Right cardiac atrium (tissue), 5 donors: ENCODE measurements at regions not wholly inside any gene's neighbourhood (a gene's known extent, or its start where the extent isn't known, plus 50 kb on each side); places are given as distances from the start of the nearest gene placed in this dataset.
"Not testable (repeated sequence)": the region's sequence is repeated elsewhere in the genome, so short reads cannot be mapped to it uniquely, and the experiment has no call there.

ENCODE experiments used
- ATAC-seq, 2 donors: fragments of 200-7000 bp; cut with Tn5 transposase; one replicate each; pipeline versions ENCODE4 v1.8.0 to v1.9.1; 2020; ENCODE audit warnings: moderate library complexity in 2 of 2, mild to moderate bottlenecking in 1 of 2
- DNase-seq, 3 donors: peaks; one replicate each; pipeline ENCODE4 v3.0.0-alpha.2; 2020
- H3K27ac ChIP-seq: one replicate; pipeline ENCODE4 v1.5.1; 2013; ENCODE audit warnings: mild to moderate bottlenecking, low read length, control low read depth, moderate library complexity
- H3K27me3 ChIP-seq: one replicate; pipeline ENCODE4 v1.6.1; 2013; ENCODE audit not compliant: control insufficient read depth, insufficient read depth
- H3K4me1 ChIP-seq: one replicate; pipeline ENCODE4 v1.6.1; 2013; ENCODE audit warnings: low read length; ENCODE audit not compliant: control insufficient read depth, insufficient read depth
- H3K4me3 ChIP-seq: one replicate; pipeline ENCODE4 v1.5.1; 2013; ENCODE audit warnings: low read length, control low read depth
- H3K9me3 ChIP-seq: one replicate; pipeline ENCODE4 v1.6.1; 2013; ENCODE audit warnings: low read length; ENCODE audit not compliant: control insufficient read depth
- WGBS: extraction: QIAGEN DNeasy Blood & Tissue Kit; methylation state at CpG from one replicate; pipeline ENCODE4 v1.1.7; 2013; 5-methylcytosine and 5-hydroxymethylcytosine counted together
- intact Hi-C, 4 donors: fragments of 100-400 bp; cut with DNase I; formaldehyde crosslinking; loops; one replicate each; pipeline versions ENCODE4 v1.11.0 to v1.14.0; 2022 to 2023
- donor health status: healthy with polysubstance abuse.
- donor health status: DM: no; HTN: yes; CAD: no.
- donor health status: DM: no; HTN: no; CAD: no.
- donor health status: DM: no; HTN: yes; CAD: no; lungs with severe emphysema.
- donor health status: DM: yes; HTN: yes; CAD: no.

GRCh38 chr4:126930059-126930458 lies 702.7 kb upstream of the INTU start:
- H3K27me3 ChIP-seq, ATAC-seq, H3K27ac ChIP-seq, DNase-seq, H3K4me3 ChIP-seq, H3K4me1 ChIP-seq, intact Hi-C loops, H3K9me3 ChIP-seq: not testable (repeated sequence)
- WGBS: 87% methylated on average over 4 of the region's 4 CpGs

GRCh38 chr4:126935801-126936200 lies 697.0 kb upstream of the INTU start:
- Histone ChIP-seq H3K27me3 (no peaks in the 10 kb centered on the region), H3K27ac (no peak overlapping the region), H3K4me3 (no peak overlapping the region), H3K4me1 (no peaks in the 10 kb centered on the region), H3K9me3 (no peaks in the 10 kb centered on the region)
- intact Hi-C loops: no loop called here
- ATAC-seq (no peak), DNase-seq (no peak)
- WGBS: 77% methylated on average over 4 of the region's 4 CpGs

- ATAC-seq (no peak), DNase-seq (no peak)
- Histone ChIP-seq H3K4me1 (no peaks in the 10 kb centered on the region), H3K27ac (no peak overlapping the region), H3K27me3 (no peaks in the 10 kb centered on the region), H3K9me3 (no peaks in the 10 kb centered on the region), H3K4me3 (no peak overlapping the region)
- intact Hi-C loops: no loop called here
Measured at GRCh38 chr4:126937342-126937741, 695.4 kb upstream of the INTU start.

GRCh38 chr4:126937846-126938422 lies 694.8 kb upstream of the INTU start:
- H3K4me1 ChIP-seq: no peaks in the 10 kb centered on the region
- WGBS: 88% methylated on average over 2 of the region's 2 CpGs
- intact Hi-C loops: no loop called here

GRCh38 chr4:126939401-126939800 lies 693.4 kb upstream of the INTU start:
- DNase-seq: no peak
- no peaks in the 10 kb centered on the region for H3K9me3 ChIP-seq
- intact Hi-C loops: no loop called here
- 61% methylated on average over 2 of the region's 2 CpGs for WGBS
- H3K4me1 ChIP-seq: no peaks in the 10 kb centered on the region
- ATAC-seq: no peak
- H3K27me3 ChIP-seq: no peaks in the 10 kb centered on the region
- no peak overlapping the region for H3K27ac ChIP-seq
- H3K4me3 ChIP-seq: no peak overlapping the region

More at GRCh38 chr4:126937846-126938422, 694.8 kb upstream of the INTU start:
- Histone ChIP-seq H3K9me3 (no peaks in the 10 kb centered on the region), H3K27me3 (no peaks in the 10 kb centered on the region), H3K27ac (no peak overlapping the region), H3K4me3 (no peak overlapping the region)
- no peak for ATAC-seq
- DNase-seq: no peak

GRCh38 chr4:126947536-126947935 lies 685.2 kb upstream of the INTU start:
- Histone ChIP-seq H3K27me3 (no peaks in the 10 kb centered on the region), H3K27ac (no peak overlapping the region), H3K4me1 (no peaks in the 10 kb centered on the region), H3K9me3 (no peaks in the 10 kb centered on the region), H3K4me3 (no peak overlapping the region)
- intact Hi-C loops: no loop called here
- WGBS: 83% methylated on average over 3 of the region's 3 CpGs
- no peak for DNase-seq
- no peak for ATAC-seq

- no peak overlapping the region for H3K27ac ChIP-seq
- H3K4me1 ChIP-seq: no peaks in the 10 kb centered on the region
- DNase-seq (no peak), ATAC-seq (no peak)
- no peak overlapping the region for H3K4me3 ChIP-seq
- intact Hi-C loops: no loop called here
- 94% methylated on average over 5 of the region's 5 CpGs for WGBS
- no peaks in the 10 kb centered on the region for H3K9me3 ChIP-seq
- no peaks in the 10 kb centered on the region for H3K27me3 ChIP-seq
Measured at GRCh38 chr4:126954537-126955291, 678.0 kb upstream of the INTU start.

- H3K27me3 ChIP-seq: no peaks in the 10 kb centered on the region
- DNase-seq: no peak
- no peaks in the 10 kb centered on the region for H3K9me3 ChIP-seq
- H3K27ac ChIP-seq: no peak overlapping the region
- ATAC-seq: no peak
- no peak overlapping the region for H3K4me3 ChIP-seq
- H3K4me1 ChIP-seq: no peaks in the 10 kb centered on the region
- intact Hi-C loops: no loop called here
- WGBS: 88% methylated on average over 21 of the region's 21 CpGs
Measured at GRCh38 chr4:126955292-126956183, 677.2 kb upstream of the INTU start.

GRCh38 chr4:126956184-126956897 lies 676.4 kb upstream of the INTU start:
- 92% methylated on average over 28 of the region's 28 CpGs for WGBS
- Histone ChIP-seq H3K27me3 (no peaks in the 10 kb centered on the region), H3K4me1 (no peaks in the 10 kb centered on the region), H3K9me3 (no peaks in the 10 kb centered on the region), H3K4me3 (no peak overlapping the region), H3K27ac (no peak overlapping the region)
- peak in 2 of 3 donors; percentile 29 to 38 for DNase-seq
- intact Hi-C loops: no loop called here
- no peak for ATAC-seq

GRCh38 chr4:126957556-126957955 lies 675.2 kb upstream of the INTU start:
- Histone ChIP-seq H3K4me3 (no peak overlapping the region), H3K4me1 (no peaks in the 10 kb centered on the region), H3K27me3 (no peaks in the 10 kb centered on the region), H3K27ac (no peak overlapping the region), H3K9me3 (no peaks in the 10 kb centered on the region)
- 60% methylated on average over 1 of the region's 1 CpG for WGBS
- ATAC-seq: no peak
- intact Hi-C loops: no loop called here
- no peak for DNase-seq

- 39% methylated on average over 1 of the region's 1 CpG for WGBS
- no peak for ATAC-seq
- no peaks in the 10 kb centered on the region for H3K27me3 ChIP-seq
- H3K9me3 ChIP-seq: no peaks in the 10 kb centered on the region
- DNase-seq: no peak
- H3K27ac ChIP-seq: no peak overlapping the region
- no peaks in the 10 kb centered on the region for H3K4me1 ChIP-seq
- H3K4me3 ChIP-seq: no peak overlapping the region
- intact Hi-C loops: no loop called here
Measured at GRCh38 chr4:126957987-126958386, 674.8 kb upstream of the INTU start.
